CD4-positive, alpha-beta T cell treated with Interleukin-15 for 1 hour (primary cell): ENCODE measurements at regions not wholly inside any gene's neighbourhood (a gene's known extent, or its start where the extent isn't known, plus 50 kb on each side); places are given as distances from the start of the nearest gene placed in this dataset.

Experiments
- DNase-seq: peaks from one replicate; pipeline ENCODE4 v3.0.0-alpha.2; 2020

GRCh38 chr12:124225730-124226129 is 69.2 kb upstream of the RFLNA start:
- no peak for DNase-seq

GRCh38 chr12:124227951-124228711 is 66.8 kb upstream of the RFLNA start:
- DNase-seq, result no peak

GRCh38 chr12:124229520-124229919 is 65.4 kb upstream of the RFLNA start:
- no peak for DNase-seq

- DNase-seq, result no peak
These were observed 64.7 kb upstream of the RFLNA start for GRCh38 chr12:124230117-124230757.

GRCh38 chr12:124230789-124231188 is 64.1 kb upstream of the RFLNA start:
- DNase-seq, result no peak

- DNase-seq, result no peak
These were observed 62.8 kb upstream of the RFLNA start for GRCh38 chr12:124231980-124232653.

- DNase-seq, result no peak
These were observed 62.3 kb upstream of the RFLNA start for GRCh38 chr12:124232654-124232987.

GRCh38 chr12:124233041-124233796 is 61.7 kb upstream of the RFLNA start:
- DNase-seq, result no peak

- no peak for DNase-seq
These were observed 60.9 kb upstream of the RFLNA start for GRCh38 chr12:124233846-124234640.

GRCh38 chr12:124236625-124237031 is 58.3 kb upstream of the RFLNA start:
- DNase-seq, result no peak

- DNase-seq, result no peak
These were observed 56.0 kb upstream of the RFLNA start for GRCh38 chr12:124238886-124239285.

GRCh38 chr12:124240493-124240892 is 54.4 kb upstream of the RFLNA start:
- DNase-seq, result no peak

- no peak for DNase-seq
These were observed 52.9 kb upstream of the RFLNA start for GRCh38 chr12:124241776-124242528.

GRCh38 chr12:124242529-124243065 is 52.3 kb upstream of the RFLNA start:
- no peak for DNase-seq

- no peak for DNase-seq
These were observed 51.0 kb upstream of the RFLNA start for GRCh38 chr12:124243936-124244335.
